ENCODE measurements at regions not wholly inside any gene's neighbourhood (a gene's known extent, or its start where the extent isn't known, plus 50 kb on each side); places are given as distances from the start of the nearest gene placed in this dataset.
"Not testable (repeated sequence)": the region's sequence is repeated elsewhere in the genome, so short reads cannot be mapped to it uniquely, and the experiment has no call there.

DNA sequence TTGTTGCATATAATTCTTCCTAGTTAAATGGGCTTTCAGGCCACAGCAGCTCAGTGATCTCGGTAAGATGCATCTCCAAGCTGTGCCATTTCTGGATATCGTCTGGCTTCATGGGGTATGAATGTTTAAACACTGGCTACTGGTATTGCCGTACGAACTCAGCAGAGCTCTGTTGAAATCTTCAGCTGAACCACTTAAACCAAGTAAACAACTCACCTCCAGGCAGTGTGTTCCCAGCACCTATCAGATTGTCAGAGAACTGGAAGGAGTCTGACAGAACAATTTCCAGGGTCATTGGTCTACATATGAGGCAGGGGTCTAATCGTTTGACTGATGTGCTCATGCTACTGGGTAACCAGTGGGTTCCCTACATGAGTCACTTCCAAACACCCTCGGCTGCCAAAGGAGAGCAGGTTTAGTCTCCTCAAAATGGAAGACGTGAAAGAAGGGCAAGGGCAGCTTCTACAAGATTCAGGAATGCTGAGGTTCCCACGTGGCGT, 93.2 kb upstream of the BMAL1 start:
- no peak overlapping the region for H3K27ac ChIP-seq
- no peaks in the 10 kb centered on the region for H3K36me3 ChIP-seq
- WGBS, 5 donors, result 55 to 65% (median 59%) methylated on average over 9 of the region's 9 CpGs
- no peak for DNase-seq
- TF ChIP-seq POLR2A (IDR thresholded peaks at IDR 0.05) (no peak), POLR2AphosphoS5 (IDR thresholded peaks at IDR 0.05) (no peak), EP300 (IDR thresholded peaks at IDR 0.05) (no peak)
- TF ChIP-seq, protein P1, sequence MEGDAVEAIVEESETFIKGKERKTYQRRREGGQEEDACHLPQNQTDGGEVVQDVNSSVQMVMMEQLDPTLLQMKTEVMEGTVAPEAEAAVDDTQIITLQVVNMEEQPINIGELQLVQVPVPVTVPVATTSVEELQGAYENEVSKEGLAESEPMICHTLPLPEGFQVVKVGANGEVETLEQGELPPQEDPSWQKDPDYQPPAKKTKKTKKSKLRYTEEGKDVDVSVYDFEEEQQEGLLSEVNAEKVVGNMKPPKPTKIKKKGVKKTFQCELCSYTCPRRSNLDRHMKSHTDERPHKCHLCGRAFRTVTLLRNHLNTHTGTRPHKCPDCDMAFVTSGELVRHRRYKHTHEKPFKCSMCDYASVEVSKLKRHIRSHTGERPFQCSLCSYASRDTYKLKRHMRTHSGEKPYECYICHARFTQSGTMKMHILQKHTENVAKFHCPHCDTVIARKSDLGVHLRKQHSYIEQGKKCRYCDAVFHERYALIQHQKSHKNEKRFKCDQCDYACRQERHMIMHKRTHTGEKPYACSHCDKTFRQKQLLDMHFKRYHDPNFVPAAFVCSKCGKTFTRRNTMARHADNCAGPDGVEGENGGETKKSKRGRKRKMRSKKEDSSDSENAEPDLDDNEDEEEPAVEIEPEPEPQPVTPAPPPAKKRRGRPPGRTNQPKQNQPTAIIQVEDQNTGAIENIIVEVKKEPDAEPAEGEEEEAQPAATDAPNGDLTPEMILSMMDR (IDR thresholded peaks at IDR 0.05), result no peak
- intact Hi-C loops (cut with DNase I; ENCODE audit: low total_unique reads), result no loop called here
- H3K4me3 ChIP-seq, result no peak overlapping the region
- H3K27me3 ChIP-seq, result no peaks in the 10 kb centered on the region
- peaks cover 0 to 17% (median 8%) of the 10 kb centered on the region in 4 donors for H3K9me3 ChIP-seq
- peaks cover 0 to 7% (median 6%) of the 10 kb centered on the region in 4 donors for H3K4me1 ChIP-seq

DNA sequence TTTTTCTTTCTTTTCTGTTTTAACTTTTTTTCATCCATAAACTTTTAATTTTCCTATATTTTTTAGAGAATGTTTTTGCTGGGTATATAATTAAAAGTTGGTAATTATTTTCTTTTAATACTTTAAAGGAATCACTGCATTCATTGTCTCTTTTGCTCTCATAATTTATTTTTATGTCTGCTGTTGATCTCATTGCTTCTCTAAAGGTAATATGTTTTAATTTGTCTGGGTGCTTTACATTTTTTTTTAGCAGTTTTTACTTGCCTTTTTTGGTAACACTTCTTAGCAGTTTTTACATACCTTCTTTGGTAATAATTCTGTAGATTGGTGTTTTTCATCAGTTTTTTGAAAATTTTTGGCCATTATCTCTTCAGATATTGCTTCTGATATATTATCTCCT, 89.4 kb upstream of the BMAL1 start:
- intact Hi-C loops (cut with DNase I; ENCODE audit: low total_unique reads), result no loop called here
- Histone ChIP-seq H3K9me3 (peaks cover 0 to 17% (median 8%) of the 10 kb centered on the region in 4 donors), H3K36me3 (no peaks in the 10 kb centered on the region), H3K27ac (no peak overlapping the region), H3K27me3 (peaks cover 0 to 6% (median 0%) of the 10 kb centered on the region in 3 donors), H3K4me1 (peaks cover 0 to 4% (median 3%) of the 10 kb centered on the region in 4 donors), H3K4me3 (no peak overlapping the region)
- TF ChIP-seq POLR2A (IDR thresholded peaks at IDR 0.05) (no peak), EP300 (IDR thresholded peaks at IDR 0.05) (no peak), POLR2AphosphoS5 (IDR thresholded peaks at IDR 0.05) (no peak)
- DNase-seq, result no peak

DNA sequence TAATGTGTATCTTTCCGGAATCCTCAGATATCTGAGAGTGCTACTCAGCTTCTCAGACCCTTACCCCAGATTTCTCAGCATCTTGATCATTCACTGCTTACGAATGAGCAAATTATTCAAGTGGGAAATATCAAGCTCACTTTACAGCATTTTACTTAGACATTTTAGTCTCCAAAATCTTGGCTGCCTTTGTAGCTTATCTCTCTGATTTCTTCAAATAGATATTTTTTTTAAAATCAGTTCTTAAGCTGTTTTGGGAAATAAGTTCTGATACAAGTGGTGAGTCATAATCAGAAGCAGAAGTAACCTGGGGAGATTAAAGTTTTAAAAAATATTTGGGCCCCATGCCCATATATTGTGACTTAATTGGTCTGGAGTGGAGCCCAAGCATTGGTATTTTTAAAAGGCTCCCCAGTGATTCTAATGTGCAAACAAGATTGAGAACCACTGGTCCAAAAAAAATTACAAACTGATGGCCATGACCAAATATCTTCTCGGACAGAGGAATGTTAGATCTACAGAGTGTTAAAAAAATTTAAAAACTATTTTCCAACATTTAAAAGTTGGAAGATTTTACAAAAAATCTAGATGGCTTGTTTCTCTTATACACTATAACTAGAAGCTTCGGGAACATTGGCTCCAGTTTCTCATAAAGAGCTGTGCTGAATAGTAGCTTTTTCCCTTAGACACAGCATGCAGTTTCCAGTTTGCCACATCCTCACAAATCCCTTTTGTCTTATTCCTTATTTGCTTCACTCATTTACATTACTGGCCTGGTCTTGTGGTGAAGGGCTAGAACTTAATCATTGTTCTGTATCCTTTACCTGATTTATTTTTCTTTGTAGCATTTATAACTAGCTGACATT, 87.8 kb upstream of the BMAL1 start:
- H3K36me3 ChIP-seq, result no peaks in the 10 kb centered on the region
- H3K4me3 ChIP-seq, result no peak overlapping the region
- H3K27me3 ChIP-seq, result peaks cover 0 to 6% (median 0%) of the 10 kb centered on the region in 3 donors
- TF ChIP-seq, protein P1 (IDR thresholded peaks at IDR 0.05), result no peak
- TF ChIP-seq POLR2AphosphoS5 (IDR thresholded peaks at IDR 0.05), result no peak
- TF ChIP-seq POLR2A (IDR thresholded peaks at IDR 0.05), result no peak
- no peak for TF ChIP-seq EP300 (IDR thresholded peaks at IDR 0.05)
- peaks cover 0 to 17% (median 8%) of the 10 kb centered on the region in 4 donors for H3K9me3 ChIP-seq
- H3K27ac ChIP-seq, result no peak overlapping the region
- H3K4me1 ChIP-seq, result no peaks in the 10 kb centered on the region
- no peak for DNase-seq
- intact Hi-C loops (cut with DNase I; ENCODE audit: low total_unique reads), result no loop called here
- 75 to 87% (median 85%) methylated on average over 4 of the region's 4 CpGs for WGBS, 5 donors

- Histone ChIP-seq H3K4me1 (no peaks in the 10 kb centered on the region), H3K27ac (no peak overlapping the region), H3K36me3 (no peaks in the 10 kb centered on the region), H3K27me3 (peaks cover 0 to 6% (median 0%) of the 10 kb centered on the region in 3 donors), H3K9me3 (peaks cover 0 to 18% (median 15%) of the 10 kb centered on the region in 4 donors), H3K4me3 (no peak overlapping the region)
- intact Hi-C loops (cut with DNase I; ENCODE audit: low total_unique reads), result no loop called here
- TF ChIP-seq EP300 (IDR thresholded peaks at IDR 0.05) (no peak), POLR2A (IDR thresholded peaks at IDR 0.05) (no peak), POLR2AphosphoS5 (IDR thresholded peaks at IDR 0.05) (no peak)
- TF ChIP-seq, protein P1 (IDR thresholded peaks at IDR 0.05), result no peak
- 57 to 65% (median 63%) methylated on average over 4 of the region's 4 CpGs for WGBS, 5 donors
- DNase-seq, result no peak
Measured at GRCh38 chr11:13193613-13194012, 84.0 kb upstream of the BMAL1 start.

- intact Hi-C loops (cut with DNase I; ENCODE audit: low total_unique reads); H3K4me3 ChIP-seq; H3K36me3 ChIP-seq; DNase-seq; H3K4me1 ChIP-seq; H3K27me3 ChIP-seq; H3K27ac ChIP-seq: not testable (repeated sequence)
- peaks cover 0 to 18% (median 15%) of the 10 kb centered on the region in 4 donors for H3K9me3 ChIP-seq
- WGBS, 5 donors, result 0 to 94% (median 51%) methylated on average over 1 of the region's 1 CpG
Measured at GRCh38 chr11:13197374-13197773, 80.2 kb upstream of the BMAL1 start.

Measured in stomach (tissue), 8 donors.